ENCODE measurements at regions not wholly inside any gene's neighbourhood (a gene's known extent, or its start where the extent isn't known, plus 50 kb on each side); places are given as distances from the start of the nearest gene placed in this dataset.

DNA sequence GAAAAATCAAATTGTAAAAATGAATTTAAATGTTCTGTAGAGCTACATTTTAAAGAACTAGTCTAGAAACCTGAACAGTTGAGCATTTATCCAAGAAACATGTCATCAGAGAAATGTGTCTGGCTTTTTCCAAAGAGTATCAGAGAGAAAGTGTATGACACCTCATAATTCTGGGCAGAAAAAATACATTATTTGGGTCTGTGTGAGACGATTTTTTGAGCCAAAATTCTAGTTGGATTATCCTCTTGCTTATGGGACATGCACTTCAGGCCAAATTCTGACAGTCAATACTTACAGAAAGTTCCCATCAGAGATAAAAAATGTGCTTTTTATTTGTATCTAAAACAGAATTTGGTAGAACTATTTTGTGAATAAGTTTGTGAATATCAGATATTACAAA, 1242.7 kb downstream of the EPHA7 start:
- intact Hi-C loops (cut with DNase I) = no loop called here
- DNase-seq (no peak), ATAC-seq (no peak)
- H3K27ac ChIP-seq = no peak overlapping the region
- no peaks in the 10 kb centered on the region for H3K4me1 ChIP-seq
- H3K9me3 ChIP-seq = no peaks in the 10 kb centered on the region
- no peak overlapping the region for H3K4me3 ChIP-seq
- no peak for TF ChIP-seq POLR2A (IDR thresholded peaks at IDR 0.05)
- WGBS, 2 donors = 21 to 24% methylated on average over 1 of the region's 1 CpG
- H3K36me3 ChIP-seq (replicated peaks in 1 of 2; ENCODE audit: insufficient read depth in 1 of 2, low read depth in 2 of 2) = no peaks in the 10 kb centered on the region
- no peaks in the 10 kb centered on the region for H3K27me3 ChIP-seq

DNA sequence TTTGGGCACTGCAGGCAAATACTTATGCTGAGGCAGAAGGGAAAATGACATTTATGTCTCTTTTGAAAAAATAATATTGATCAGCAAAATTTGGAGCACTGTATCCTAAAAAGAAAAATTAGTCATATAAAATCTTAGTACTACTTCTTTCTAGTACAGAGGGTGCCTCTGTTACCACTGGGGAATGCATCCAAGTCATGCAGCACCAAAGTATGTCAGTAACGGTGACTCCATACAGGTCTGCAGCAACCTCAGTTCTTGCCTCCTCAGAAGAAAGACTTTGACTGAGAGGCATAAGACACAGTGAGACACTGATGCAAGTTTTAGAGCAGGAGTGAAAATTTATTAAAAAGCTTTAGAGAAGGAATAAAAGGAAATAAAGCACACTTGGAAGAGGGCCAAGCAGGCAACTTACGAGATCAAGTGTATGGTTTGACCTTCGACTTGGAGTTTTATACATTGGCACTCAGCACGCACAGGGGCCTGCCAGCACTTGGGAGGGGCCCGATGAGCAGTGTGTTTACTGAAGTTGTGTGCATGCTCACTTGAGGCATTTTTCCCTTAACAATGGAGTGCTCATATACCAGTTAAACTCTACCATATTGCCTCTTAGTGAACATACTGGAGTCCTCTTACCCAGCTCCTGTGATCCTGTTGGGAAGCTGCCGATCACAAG, 1244.8 kb downstream of the EPHA7 start:
- H3K9me3 ChIP-seq = no peaks in the 10 kb centered on the region
- no peak overlapping the region for H3K27ac ChIP-seq
- no peak for TF ChIP-seq POLR2A (IDR thresholded peaks at IDR 0.05)
- TF ChIP-seq, protein P1, sequence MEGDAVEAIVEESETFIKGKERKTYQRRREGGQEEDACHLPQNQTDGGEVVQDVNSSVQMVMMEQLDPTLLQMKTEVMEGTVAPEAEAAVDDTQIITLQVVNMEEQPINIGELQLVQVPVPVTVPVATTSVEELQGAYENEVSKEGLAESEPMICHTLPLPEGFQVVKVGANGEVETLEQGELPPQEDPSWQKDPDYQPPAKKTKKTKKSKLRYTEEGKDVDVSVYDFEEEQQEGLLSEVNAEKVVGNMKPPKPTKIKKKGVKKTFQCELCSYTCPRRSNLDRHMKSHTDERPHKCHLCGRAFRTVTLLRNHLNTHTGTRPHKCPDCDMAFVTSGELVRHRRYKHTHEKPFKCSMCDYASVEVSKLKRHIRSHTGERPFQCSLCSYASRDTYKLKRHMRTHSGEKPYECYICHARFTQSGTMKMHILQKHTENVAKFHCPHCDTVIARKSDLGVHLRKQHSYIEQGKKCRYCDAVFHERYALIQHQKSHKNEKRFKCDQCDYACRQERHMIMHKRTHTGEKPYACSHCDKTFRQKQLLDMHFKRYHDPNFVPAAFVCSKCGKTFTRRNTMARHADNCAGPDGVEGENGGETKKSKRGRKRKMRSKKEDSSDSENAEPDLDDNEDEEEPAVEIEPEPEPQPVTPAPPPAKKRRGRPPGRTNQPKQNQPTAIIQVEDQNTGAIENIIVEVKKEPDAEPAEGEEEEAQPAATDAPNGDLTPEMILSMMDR (IDR thresholded peaks at IDR 0.05) = no peak
- WGBS, 2 donors = 51 to 59% methylated on average over 6 of the region's 6 CpGs
- intact Hi-C loops (cut with DNase I) = no loop called here
- no peak overlapping the region for H3K4me3 ChIP-seq
- no peak for ATAC-seq
- DNase-seq = no peak
- H3K4me1 ChIP-seq = no peaks in the 10 kb centered on the region
- H3K27me3 ChIP-seq = no peaks in the 10 kb centered on the region
- no peaks in the 10 kb centered on the region for H3K36me3 ChIP-seq (replicated peaks in 1 of 2; ENCODE audit: insufficient read depth in 1 of 2, low read depth in 2 of 2)

DNA sequence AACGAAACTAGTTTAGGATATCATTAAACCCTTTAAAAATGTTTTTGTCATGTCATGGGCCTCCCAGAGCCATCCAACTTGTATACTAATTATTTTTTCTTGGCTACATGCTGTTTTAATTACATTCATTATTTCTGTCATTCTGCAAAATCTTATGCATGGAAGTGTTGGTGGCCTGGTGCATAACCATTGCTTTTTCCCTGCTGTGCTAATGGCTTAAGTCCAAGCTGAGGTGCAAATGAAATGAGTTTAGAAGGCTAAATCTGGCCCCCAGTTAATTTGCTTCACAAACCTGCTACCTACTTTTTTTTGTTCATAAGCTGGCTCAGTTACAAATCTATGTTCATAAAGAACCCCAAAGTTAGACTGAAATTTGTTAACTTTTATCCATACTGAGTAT, 1249.9 kb downstream of the EPHA7 start:
- H3K9me3 ChIP-seq = no peaks in the 10 kb centered on the region
- H3K36me3 ChIP-seq (replicated peaks in 1 of 2; ENCODE audit: insufficient read depth in 1 of 2, low read depth in 2 of 2) = no peaks in the 10 kb centered on the region
- no peak for ATAC-seq
- 49 to 68% methylated on average over 1 of the region's 1 CpG for WGBS, 2 donors
- H3K27me3 ChIP-seq = no peaks in the 10 kb centered on the region
- no peaks in the 10 kb centered on the region for H3K4me1 ChIP-seq
- H3K4me3 ChIP-seq = no peak overlapping the region
- DNase-seq = no peak
- no peak overlapping the region for H3K27ac ChIP-seq
- intact Hi-C loops (cut with DNase I) = no loop called here
- TF ChIP-seq, protein P1 (IDR thresholded peaks at IDR 0.05) = no peak

DNA sequence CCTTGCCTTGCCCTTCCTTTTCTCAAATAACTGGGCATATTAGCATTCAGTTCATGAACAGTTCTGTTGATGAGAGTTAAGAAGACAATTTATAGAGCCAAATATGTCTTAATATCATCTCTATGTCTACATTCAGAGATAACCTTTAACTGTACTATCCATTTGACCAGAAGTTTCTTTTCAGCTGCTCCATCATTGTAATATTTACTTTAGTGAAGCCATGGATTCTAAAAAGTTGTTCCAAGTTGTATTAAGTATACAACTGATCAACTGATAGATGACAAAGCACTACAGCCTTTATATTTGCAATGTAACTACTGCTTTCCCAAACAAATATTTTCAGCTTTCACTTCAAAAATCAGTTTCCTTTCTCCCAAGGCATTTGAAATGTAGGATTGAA, 1252.7 kb downstream of the EPHA7 start:
- intact Hi-C loops (cut with DNase I) = no loop called here

DNA sequence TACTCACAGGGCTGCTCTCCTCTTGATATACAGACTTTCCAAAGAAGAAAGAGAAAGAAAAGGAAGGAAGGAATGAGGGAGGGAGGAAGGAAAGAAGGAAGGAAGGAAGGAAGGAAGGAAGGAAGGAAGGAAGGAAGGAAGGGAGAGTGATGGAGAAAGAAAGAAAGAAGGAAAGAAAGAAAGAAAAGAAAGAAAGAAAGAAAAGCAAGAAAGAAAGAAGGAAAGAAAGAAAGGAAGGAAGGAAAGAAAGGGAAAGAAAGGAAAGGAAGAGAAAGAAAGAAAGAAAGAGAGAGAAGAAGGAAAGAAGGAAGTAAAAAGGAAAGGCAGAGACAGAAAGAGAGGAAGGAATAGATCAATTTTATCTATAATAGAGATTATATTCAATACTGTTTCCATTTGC, 1257.4 kb downstream of the EPHA7 start:
- H3K4me3 ChIP-seq = no peak overlapping the region
- no peak overlapping the region for H3K27ac ChIP-seq
- H3K4me1 ChIP-seq = no peaks in the 10 kb centered on the region
- intact Hi-C loops (cut with DNase I) = no loop called here
- ATAC-seq (no peak), DNase-seq (no peak)
- H3K27me3 ChIP-seq = no peaks in the 10 kb centered on the region
- TF ChIP-seq, protein P1 (IDR thresholded peaks at IDR 0.05) = no peak
- TF ChIP-seq POLR2A (IDR thresholded peaks at IDR 0.05) = no peak
- H3K36me3 ChIP-seq (replicated peaks in 1 of 2; ENCODE audit: insufficient read depth in 1 of 2, low read depth in 2 of 2) = no peaks in the 10 kb centered on the region
- H3K9me3 ChIP-seq = no peaks in the 10 kb centered on the region

More for the DNA sequence above, 1252.7 kb downstream of the EPHA7 start:
- Histone ChIP-seq H3K4me3 (no peak overlapping the region), H3K4me1 (no peaks in the 10 kb centered on the region), H3K27me3 (no peaks in the 10 kb centered on the region), H3K9me3 (no peaks in the 10 kb centered on the region), H3K27ac (no peak overlapping the region), H3K36me3 (replicated peaks in 1 of 2; ENCODE audit: insufficient read depth in 1 of 2, low read depth in 2 of 2) (no peaks in the 10 kb centered on the region)
- DNase-seq (no peak), ATAC-seq (no peak)
- TF ChIP-seq POLR2A (IDR thresholded peaks at IDR 0.05) = no peak
- TF ChIP-seq, protein P1 (IDR thresholded peaks at IDR 0.05) = no peak

All from body of pancreas (tissue), 4 donors.